Psoas muscle (tissue), 7 donors: ENCODE measurements at regions not wholly inside any gene's neighbourhood (a gene's known extent, or its start where the extent isn't known, plus 50 kb on each side); places are given as distances from the start of the nearest gene placed in this dataset.

Experiments used
- ATAC-seq, 4 donors: fragments of 200-7000 bp; cut with Tn5 transposase; one replicate each; pipeline ENCODE4 v1.9.1; 2020; ENCODE audit warnings: moderate library complexity in 3 of 4, mild to moderate bottlenecking in 2 of 4
- DNase-seq, 2 donors: peaks; one replicate each; pipeline ENCODE4 v3.0.0-alpha.2; 2020
- H3K27ac ChIP-seq: fragments of 200-600 bp; one replicate; pipeline ENCODE4 v1.8.0; 2022
- H3K27me3 ChIP-seq, 3 donors: fragments of 200-600 bp in 1 of 3; one replicate each; pipeline versions ENCODE4 v1.6.1 to v1.8.0; 2013 to 2022; ENCODE audit warnings: low read length in 2 of 3, mild to moderate bottlenecking in 2 of 3, moderate library complexity in 1 of 3; ENCODE audit not compliant: insufficient read depth in 3 of 3
- H3K36me3 ChIP-seq, 2 donors: fragments of 200-600 bp in 1 of 2; one replicate each; pipeline versions ENCODE4 v1.6.1 to v1.8.0; 2013 to 2022; ENCODE audit warnings: low read depth in 1 of 2, mild to moderate bottlenecking in 1 of 2, moderate library complexity in 1 of 2; ENCODE audit not compliant: insufficient read depth in 1 of 2
- H3K4me1 ChIP-seq: fragments of 200-600 bp; one replicate; pipeline ENCODE4 v1.8.0; 2022
- H3K4me3 ChIP-seq: fragments of 200-600 bp; one replicate; pipeline ENCODE4 v1.8.0; 2022; ENCODE audit warnings: mild to moderate bottlenecking
- H3K9me3 ChIP-seq: fragments of 200-600 bp; one replicate; pipeline ENCODE4 v1.8.0; 2022
- CTCF ChIP-seq: fragments of 200-600 bp; IDR thresholded peaks from one replicate; pipeline ENCODE4 v1.8.0; 2022; ENCODE audit warnings: antibody characterized with exemption
- WGBS, 3 donors: extraction: QIAGEN DNeasy Blood & Tissue Kit; methylation state at CpG; one replicate each; pipeline versions ENCODE4 v1.1.6 to v1.1.7; 2013; 5-methylcytosine and 5-hydroxymethylcytosine counted together
- intact Hi-C, 2 donors: fragments of 100-400 bp; cut with DNase I; formaldehyde crosslinking; loops; one replicate each; pipeline versions ENCODE4 v1.11.0 to v1.14.2; 2022
- donor health status: healthy with polysubstance abuse.
- donor health status: DM: no; HTN: no; CAD: no; lungs with moderate emphysema.
- donor health status: Bipolar disorder and iron deficiency.
- donor health status: healthy.
- donor health status: DM: yes; HTN: yes; CAD: no.
- donor health status: DM: no; HTN: no; CAD: no.
- donor health status: DM: yes; HTN: yes; CAD: no.

GRCh38 chr5:152329761-152330283 is 75.3 kb downstream of the NMUR2 start:
- Histone ChIP-seq H3K4me3 (no peak overlapping the region), H3K27ac (no peak overlapping the region), H3K4me1 (no peaks in the 10 kb centered on the region), H3K27me3 (no peaks in the 10 kb centered on the region), H3K36me3 (no peaks in the 10 kb centered on the region), H3K9me3 (no peaks in the 10 kb centered on the region)
- DNase-seq = no peak
- no peak for ATAC-seq
- 76 to 77% (median 76%) methylated on average over 5 of the region's 5 CpGs for WGBS, 3 donors
- TF ChIP-seq CTCF = no peak
- intact Hi-C loops = no loop called here

- H3K27ac ChIP-seq = no peak overlapping the region
- no peak for TF ChIP-seq CTCF
- no peaks in the 10 kb centered on the region for H3K27me3 ChIP-seq
- no peaks in the 10 kb centered on the region for H3K36me3 ChIP-seq
- no peak for DNase-seq
- no peaks in the 10 kb centered on the region for H3K4me1 ChIP-seq
- H3K4me3 ChIP-seq = no peak overlapping the region
- ATAC-seq = no peak
- WGBS, 3 donors = 57 to 59% (median 58%) methylated on average over 5 of the region's 5 CpGs
- no peaks in the 10 kb centered on the region for H3K9me3 ChIP-seq
- intact Hi-C loops = no loop called here
Measured at GRCh38 chr5:152329207-152329606, 75.9 kb downstream of the NMUR2 start.

DNA sequence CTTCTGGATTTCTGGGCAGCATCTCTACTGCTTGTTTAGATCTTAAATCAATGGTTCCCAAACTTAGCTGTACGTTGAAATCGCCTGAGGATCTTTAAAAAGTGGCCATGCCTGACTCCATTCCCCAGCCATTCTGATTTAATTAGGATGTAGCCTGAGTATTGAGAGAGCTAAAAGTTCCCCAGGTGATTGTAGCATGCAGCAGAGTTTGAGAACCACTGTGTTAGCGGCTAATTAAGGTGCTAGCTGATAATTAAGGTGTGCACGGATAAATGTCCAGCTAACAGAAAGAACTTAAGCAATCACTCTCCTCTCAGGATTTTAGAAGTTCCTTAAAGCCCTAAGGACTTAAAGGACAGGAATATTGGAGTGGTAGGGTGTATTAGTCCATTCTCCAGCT is 89.1 kb downstream of the NMUR2 start:
- DNase-seq (no peak), ATAC-seq (no peak)
- H3K27ac ChIP-seq = no peak overlapping the region
- no peaks in the 10 kb centered on the region for H3K9me3 ChIP-seq
- WGBS, 3 donors = 71 to 86% (median 82%) methylated on average over 4 of the region's 4 CpGs
- H3K36me3 ChIP-seq = no peaks in the 10 kb centered on the region
- no peak for TF ChIP-seq CTCF
- no peak overlapping the region for H3K4me3 ChIP-seq
- intact Hi-C loops = no loop called here
- H3K27me3 ChIP-seq = no peaks in the 10 kb centered on the region
- H3K4me1 ChIP-seq = no peaks in the 10 kb centered on the region

DNA sequence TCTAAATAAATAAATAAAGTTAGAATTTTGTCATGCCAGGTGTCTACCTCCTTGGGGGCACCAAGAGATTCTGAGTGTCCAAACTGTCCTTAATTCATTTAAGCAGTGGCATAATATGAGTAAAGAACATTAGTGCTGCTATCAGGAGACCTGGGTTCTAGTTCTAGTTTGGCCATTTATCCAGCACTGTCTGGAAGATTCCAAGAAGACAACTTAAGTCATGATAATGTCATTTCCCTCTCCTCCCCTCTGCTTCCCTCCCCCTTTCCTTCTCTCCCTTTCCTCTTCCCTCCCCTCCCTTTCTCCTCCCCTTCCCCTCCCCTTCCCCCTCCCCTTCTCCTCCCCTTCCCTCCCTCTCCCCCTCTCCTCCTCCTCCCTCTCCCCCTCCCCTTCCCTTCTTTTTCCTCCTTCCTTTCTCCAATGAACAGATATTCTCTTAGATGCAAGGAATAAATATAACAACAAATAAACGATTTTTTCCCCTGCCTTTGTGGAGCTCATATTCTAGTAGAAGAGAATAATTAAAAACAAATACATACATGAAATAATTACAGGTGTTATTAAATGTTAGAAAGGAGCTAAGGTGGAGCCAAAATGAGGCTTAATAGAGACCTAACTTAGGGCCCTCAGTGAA is 90.8 kb downstream of the NMUR2 start:
- intact Hi-C loops = no loop called here
- Histone ChIP-seq H3K4me3 (no peak overlapping the region), H3K4me1 (no peaks in the 10 kb centered on the region), H3K27ac (no peak overlapping the region), H3K9me3 (no peaks in the 10 kb centered on the region), H3K36me3 (no peaks in the 10 kb centered on the region), H3K27me3 (no peaks in the 10 kb centered on the region)
- 48 to 55% (median 52%) methylated on average over 1 of the region's 1 CpG for WGBS, 3 donors
- no peak for ATAC-seq
- DNase-seq = no peak
- no peak for TF ChIP-seq CTCF

- WGBS, 3 donors = 26 to 53% (median 45%) methylated on average over 2 of the region's 2 CpGs
- TF ChIP-seq CTCF = no peak
- Histone ChIP-seq H3K36me3 (no peaks in the 10 kb centered on the region), H3K9me3 (no peaks in the 10 kb centered on the region), H3K27me3 (no peaks in the 10 kb centered on the region), H3K4me3 (no peak overlapping the region), H3K27ac (no peak overlapping the region), H3K4me1 (no peaks in the 10 kb centered on the region)
- ATAC-seq = no peak
- DNase-seq = no peak
- intact Hi-C loops = no loop called here
Measured at GRCh38 chr5:152309926-152310450, 95.1 kb downstream of the NMUR2 start.
